HCT116 (cell line): ENCODE measurements at regions not wholly inside any gene's neighbourhood (a gene's known extent, or its start where the extent isn't known, plus 50 kb on each side); places are given as distances from the start of the nearest gene placed in this dataset.

Experiments
- ATAC-seq: fragments of 200-7000 bp; cut with Tn5 transposase; 2 replicates; pipeline ENCODE4 v1.9.1; 2020; ENCODE audit warnings: mild to moderate bottlenecking, moderate library complexity
- BruUV-seq: library from RNA; stranded (reverse); fragments of 400-500 nt; replicated peaks from 2 replicates; lab custom pipeline; 2021; lab: Mats Ljungman, UMichigan
- CTCF ChIA-PET: fragments of 300-600 bp; sonication (Branson Sonifier 250); formaldehyde crosslinking; loops from one replicate; lab custom pipeline; 2021; ENCODE audit warnings: antibody characterized with exemption; lab: Charles Lee
- POLR2A ChIA-PET: fragments of 300-600, 350-600 bp; sonication (Branson Sonifier 250); formaldehyde crosslinking; loops from one replicate; lab custom pipeline; 2021; ENCODE audit warnings: antibody characterized with exemption; lab: Charles Lee
- RAD21 ChIA-PET, 2 experiments: fragments of 300-600 bp; sonication (Branson Sonifier 250); formaldehyde crosslinking; loops; one replicate each; lab custom pipeline; 2023; ENCODE audit warnings: low total read pairs in 2 of 2; ENCODE audit not compliant: uncharacterized antibody in 2 of 2, unreplicated experiment in 2 of 2, low non-redundant PET in 1 of 2; lab: Charles Lee
- DNase-seq: peaks from one replicate; pipeline ENCODE4 v3.0.0-alpha.2; 2010; ENCODE audit warnings: low read depth, low spot score
- H2AFZ ChIP-seq: fragments of 200-600 bp; shearing (Covaris generic), sonication (generic); 2 replicates; pipeline ENCODE4 v1.6.1; 2017; ENCODE audit warnings: low read depth, mixed run types, mixed read lengths, antibody characterized with exemption, low read length; ENCODE audit not compliant: poor library complexity, severe bottlenecking
- H3K27ac ChIP-seq: 2 replicates; pipeline ENCODE4 v1.5.1; 2012; ENCODE audit warnings: low read depth, low read length
- H3K27me3 ChIP-seq: fragments of 200-600 bp; sonication (generic); 2 replicates; pipeline ENCODE4 v1.6.1; 2016; ENCODE audit warnings: mixed run types, low read length, mixed read lengths; ENCODE audit not compliant: insufficient read depth
- H3K36me3 ChIP-seq, 2 experiments: fragments of 200-500 bp in 1 of 2; fragments of 200-600 bp in 1 of 2; sonication (Bioruptor generic) in 1 of 2; sonication (generic) in 1 of 2; 2 replicates each; pipeline versions ENCODE4 v1.5.1 to v1.6.1; 2014 to 2016; ENCODE audit warnings: low read length in 2 of 2, inconsistent platforms in 1 of 2, mixed read lengths in 1 of 2, mixed run types in 1 of 2; ENCODE audit not compliant: insufficient read depth in 2 of 2, control insufficient read depth in 1 of 2
- H3K4me1 ChIP-seq, 2 experiments: fragments of 200-600 bp in 1 of 2; sonication (generic) in 1 of 2; 2 replicates each; pipeline versions ENCODE4 v1.5.1 to v1.6.1; 2012 to 2017; ENCODE audit warnings: low read length in 2 of 2, inconsistent platforms in 1 of 2, mild to moderate bottlenecking in 1 of 2, mixed read lengths in 1 of 2, mixed run types in 1 of 2, moderate library complexity in 1 of 2; ENCODE audit not compliant: insufficient read depth in 2 of 2, control insufficient read depth in 1 of 2
- H3K4me2 ChIP-seq: fragments of 200-600 bp; sonication (generic); 2 replicates; pipeline ENCODE4 v1.6.1; 2017; ENCODE audit warnings: mixed run types, low read length, mixed read lengths
- H3K4me3 ChIP-seq, 2 experiments: fragments of 200-600 bp in 1 of 2; sonication (generic) in 1 of 2; replicated peaks in 1 of 2; 2 replicates each; pipeline ENCODE4 v1.5.1; 2011 to 2016; ENCODE audit warnings: low read length in 2 of 2, control low read depth in 1 of 2, low read depth in 1 of 2, mild to moderate bottlenecking in 1 of 2, mixed read lengths in 1 of 2, mixed run types in 1 of 2
- H3K79me2 ChIP-seq: fragments of 200-600 bp; sonication (generic); 2 replicates; pipeline ENCODE4 v1.6.1; 2017; ENCODE audit warnings: mild to moderate bottlenecking, mixed run types, low read length, moderate library complexity, mixed read lengths; ENCODE audit not compliant: insufficient read depth
- H3K9ac ChIP-seq: fragments of 200-600 bp; sonication (generic); 2 replicates; pipeline ENCODE4 v1.6.1; 2016; ENCODE audit warnings: low read length, mixed read lengths
- H3K9me2 ChIP-seq: fragments of 200-600 bp; sonication (generic), shearing (Covaris generic); 2 replicates; pipeline ENCODE4 v1.6.1; 2017; ENCODE audit warnings: mixed run types, mild to moderate bottlenecking, moderate library complexity; ENCODE audit not compliant: insufficient read depth
- H3K9me3 ChIP-seq, 2 experiments: fragments of 200-500 bp in 1 of 2; fragments of 200-600 bp in 1 of 2; sonication (Bioruptor generic) in 1 of 2; sonication (generic) in 1 of 2; 2 replicates each; pipeline ENCODE4 v1.6.1; 2014 to 2017; ENCODE audit warnings: low read length in 2 of 2, mixed read lengths in 2 of 2, inconsistent platforms in 1 of 2, low read depth in 1 of 2, mild to moderate bottlenecking in 1 of 2, mixed run types in 1 of 2, moderate library complexity in 1 of 2; ENCODE audit not compliant: control insufficient read depth in 1 of 2, insufficient read depth in 1 of 2
- H4K20me1 ChIP-seq: fragments of 200-600 bp; sonication (generic), shearing (Covaris generic); 2 replicates; pipeline ENCODE4 v1.6.1; 2017; ENCODE audit warnings: mixed run types, mild to moderate bottlenecking, moderate library complexity; ENCODE audit not compliant: insufficient read depth
- ATF3 ChIP-seq: IDR thresholded peaks from 2 replicates; pipeline ENCODE4 v1.6.1; 2012
- CBX3 ChIP-seq: IDR thresholded peaks from 2 replicates; pipeline ENCODE4 v1.6.1; 2012; ENCODE audit warnings: low read depth
- CEBPB ChIP-seq: IDR thresholded peaks from 2 replicates; pipeline ENCODE4 v1.6.1; 2012; ENCODE audit warnings: low read depth
- ELF1 ChIP-seq: IDR thresholded peaks from 2 replicates; pipeline ENCODE4 v1.6.1; 2012; ENCODE audit warnings: low read depth, borderline replicate concordance
- FOSL1 ChIP-seq: IDR thresholded peaks from 2 replicates; pipeline ENCODE4 v1.6.1; 2012; ENCODE audit warnings: low read depth
- MAX ChIP-seq: IDR thresholded peaks from 2 replicates; pipeline ENCODE4 v1.6.1; 2012
- POLR2A ChIP-seq: IDR thresholded peaks from 2 replicates; pipeline ENCODE4 v1.7.0; 2011; ENCODE audit warnings: borderline replicate concordance; ENCODE audit not compliant: insufficient read depth, insufficient read length; ENCODE audit errors: extremely low read depth
- REST ChIP-seq: IDR thresholded peaks from 2 replicates; pipeline ENCODE4 v1.6.1; 2012; ENCODE audit warnings: low read depth
- SIN3A ChIP-seq: IDR thresholded peaks from 2 replicates; pipeline ENCODE4 v1.6.1; 2012; ENCODE audit warnings: low read depth
- SRF ChIP-seq: IDR thresholded peaks from 2 replicates; pipeline ENCODE4 v1.6.1; 2012; ENCODE audit warnings: low read depth
- TCF7L2 ChIP-seq: IDR thresholded peaks from 2 replicates; pipeline ENCODE4 v1.7.0; 2011; ENCODE audit warnings: borderline replicate concordance, inconsistent platforms; ENCODE audit not compliant: insufficient read depth, insufficient read length; ENCODE audit errors: extremely low read depth
- YY1 ChIP-seq: IDR thresholded peaks from 2 replicates; pipeline ENCODE4 v1.6.1; 2011; ENCODE audit warnings: low read length, low read depth, moderate library complexity, mild to moderate bottlenecking; ENCODE audit not compliant: insufficient replicate concordance; ENCODE audit errors: extremely low read depth
- ZBTB33 ChIP-seq: IDR thresholded peaks from 2 replicates; pipeline ENCODE4 v1.6.1; 2011; ENCODE audit warnings: mild to moderate bottlenecking, low read length, moderate library complexity; ENCODE audit not compliant: insufficient replicate concordance; ENCODE audit errors: extremely low read depth
- ZFX ChIP-seq: fragments of 450-650 bp; IDR thresholded peaks from 2 replicates; pipeline ENCODE4 v1.6.1; 2017
- intact Hi-C: fragments of 100-400 bp; cut with micrococcal nuclease; formaldehyde crosslinking; loops from 2 replicates; pipeline ENCODE4 v1.10.0; 2022

- H3K27ac ChIP-seq, result no peak overlapping the region
- no peaks in the 10 kb centered on the region for H4K20me1 ChIP-seq
- no peaks in the 10 kb centered on the region for H3K4me1 ChIP-seq
- H2AFZ ChIP-seq, result no peak overlapping the region
- H3K4me3 ChIP-seq, result no peak overlapping the region
- ChIA-PET CTCF (no interaction called here), POLR2A (no interaction called here), RAD21 (no interaction called here)
- no peaks in the 10 kb centered on the region for H3K9me3 ChIP-seq
- no peak for DNase-seq
- H3K27me3 ChIP-seq, result no peaks in the 10 kb centered on the region; the same call in 1 of the 2 replicates
- intact Hi-C loops, result no loop called here
- H3K9me2 ChIP-seq, result no peaks in the 10 kb centered on the region
- no peaks in the 10 kb centered on the region for H3K36me3 ChIP-seq
- H3K79me2 ChIP-seq, result no peaks in the 10 kb centered on the region
- no peak overlapping the region for H3K4me2 ChIP-seq
- no peak overlapping the region for H3K9ac ChIP-seq
- TF ChIP-seq SIN3A (no peak), CBX3 (no peak), CEBPB (no peak), POLR2A (no peak), TCF7L2 (no peak), YY1 (no peak), REST (no peak), FOSL1 (no peak), ZBTB33 (no peak), ATF3 (no peak), ELF1 (no peak), ZFX (no peak), MAX (no peak), SRF (no peak)
- TF ChIP-seq, all 23 proteins: peak for 0
- no peak for ATAC-seq
- no TSS peak for BruUV-seq
Measured at GRCh38 chr4:17366496-17366895, 145.4 kb downstream of the QDPR start.
